ENCODE measurements at regions not wholly inside any gene's neighbourhood (a gene's known extent, or its start where the extent isn't known, plus 50 kb on each side); places are given as distances from the start of the nearest gene placed in this dataset.

- no peak for TF ChIP-seq POLR2A (IDR thresholded peaks at IDR 0.05)
- TF ChIP-seq CTCF (IDR thresholded peaks at IDR 0.05), result no peak
- TF ChIP-seq POLR2AphosphoS5 (IDR thresholded peaks at IDR 0.05), result no peak
Observed at GRCh38 chr1:79113836-79114235, 107.3 kb upstream of the ADGRL4 start.

Data from breast epithelium (tissue), 3 donors.